ENCODE measurements at regions not wholly inside any gene's neighbourhood (a gene's known extent, or its start where the extent isn't known, plus 50 kb on each side); places are given as distances from the start of the nearest gene placed in this dataset.

DNA sequence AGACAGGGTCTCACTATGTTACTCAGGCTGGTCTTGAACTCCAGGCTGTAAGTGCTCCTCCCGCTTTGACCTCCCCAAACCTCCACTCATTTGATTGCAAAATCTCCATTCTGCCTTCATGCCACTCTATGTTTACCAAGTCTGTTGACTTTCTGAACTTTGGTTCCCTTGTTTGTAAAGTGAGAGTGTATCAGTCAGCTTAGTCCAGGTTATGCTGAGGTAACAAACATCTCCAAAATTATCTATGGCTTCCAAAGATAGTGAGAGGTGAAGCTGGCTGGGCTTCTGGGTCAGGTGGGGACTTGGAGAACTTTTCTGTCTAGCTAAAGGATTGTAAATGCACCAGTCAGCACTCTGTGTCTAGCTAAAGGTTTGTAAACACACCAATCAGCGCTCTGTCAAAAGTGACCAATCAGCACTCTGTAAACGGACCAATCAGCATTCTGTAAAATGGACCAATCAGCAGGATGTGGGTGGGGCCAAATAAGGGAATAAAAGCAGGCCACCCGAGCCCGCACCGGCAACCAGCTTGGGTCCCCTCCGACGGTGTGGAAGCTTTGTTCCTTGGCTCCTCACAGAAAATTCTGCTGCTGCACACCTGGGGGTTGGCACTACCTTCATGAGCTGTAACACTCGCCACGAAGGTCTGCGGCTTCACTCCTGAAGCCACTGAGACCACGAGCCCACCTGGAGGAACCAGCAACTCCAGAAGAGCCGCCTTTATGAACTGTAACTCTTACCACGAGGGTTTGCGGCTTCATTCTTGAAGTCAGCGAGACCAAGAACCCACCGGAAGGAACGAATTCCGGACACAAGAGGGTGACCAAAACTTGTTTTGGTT is 109.3 kb downstream of the MIAT start:
- peaks cover 0 to 6% (median 0%) of the 10 kb centered on the region in 5 donors for H3K4me1 ChIP-seq (ENCODE audit: control insufficient read depth in 5 of 5, insufficient read depth in 5 of 5, low read length in 5 of 5)
- no peaks in the 10 kb centered on the region for H3K27me3 ChIP-seq (ENCODE audit: control insufficient read depth in 3 of 3, insufficient read depth in 3 of 3, low read length in 2 of 3)
- TF ChIP-seq, protein P1, sequence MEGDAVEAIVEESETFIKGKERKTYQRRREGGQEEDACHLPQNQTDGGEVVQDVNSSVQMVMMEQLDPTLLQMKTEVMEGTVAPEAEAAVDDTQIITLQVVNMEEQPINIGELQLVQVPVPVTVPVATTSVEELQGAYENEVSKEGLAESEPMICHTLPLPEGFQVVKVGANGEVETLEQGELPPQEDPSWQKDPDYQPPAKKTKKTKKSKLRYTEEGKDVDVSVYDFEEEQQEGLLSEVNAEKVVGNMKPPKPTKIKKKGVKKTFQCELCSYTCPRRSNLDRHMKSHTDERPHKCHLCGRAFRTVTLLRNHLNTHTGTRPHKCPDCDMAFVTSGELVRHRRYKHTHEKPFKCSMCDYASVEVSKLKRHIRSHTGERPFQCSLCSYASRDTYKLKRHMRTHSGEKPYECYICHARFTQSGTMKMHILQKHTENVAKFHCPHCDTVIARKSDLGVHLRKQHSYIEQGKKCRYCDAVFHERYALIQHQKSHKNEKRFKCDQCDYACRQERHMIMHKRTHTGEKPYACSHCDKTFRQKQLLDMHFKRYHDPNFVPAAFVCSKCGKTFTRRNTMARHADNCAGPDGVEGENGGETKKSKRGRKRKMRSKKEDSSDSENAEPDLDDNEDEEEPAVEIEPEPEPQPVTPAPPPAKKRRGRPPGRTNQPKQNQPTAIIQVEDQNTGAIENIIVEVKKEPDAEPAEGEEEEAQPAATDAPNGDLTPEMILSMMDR (IDR thresholded peaks at IDR 0.05; ENCODE audit: control extremely low read depth, extremely low read depth) = no peak
- peaks cover 0 to 2% (median 0%) of the 10 kb centered on the region in 4 donors for H3K36me3 ChIP-seq (ENCODE audit: control insufficient read depth in 4 of 4, insufficient read depth in 4 of 4, low read length in 4 of 4)
- no peak overlapping the region for H3K27ac ChIP-seq (ENCODE audit: low read depth in 1 of 2, low read length in 1 of 2)
- no peak for DNase-seq
- no peaks in the 10 kb centered on the region for H3K9me3 ChIP-seq (ENCODE audit: control insufficient read depth in 4 of 4, insufficient read depth in 3 of 4, low read length in 3 of 4)
- H3K9ac ChIP-seq (ENCODE audit: insufficient read depth in 1 of 2, low read length in 2 of 2) = no peak overlapping the region
- 96 to 97% methylated on average over 19 of the region's 19 CpGs for WGBS, 2 donors
- ATAC-seq (ENCODE audit: insufficient read depth, low FRiP score) = no peak
- H3K4me3 ChIP-seq = no peak overlapping the region

GRCh38 chr22:26767351-26768155 is 110.2 kb downstream of the MIAT start:
- 91 to 92% methylated on average over 15 of the region's 15 CpGs for WGBS, 2 donors
- DNase-seq = peak in 1 of 3 donors; percentile 14

GRCh38 chr22:26768156-26768515 is 110.7 kb downstream of the MIAT start:
- WGBS, 2 donors = 93 to 94% methylated on average over 9 of the region's 9 CpGs
- Histone ChIP-seq H3K4me1 (ENCODE audit: control insufficient read depth in 5 of 5, insufficient read depth in 5 of 5, low read length in 5 of 5) (peaks cover 0 to 6% (median 0%) of the 10 kb centered on the region in 5 donors), H3K27ac (ENCODE audit: low read depth in 1 of 2, low read length in 1 of 2) (no peak overlapping the region), H3K36me3 (ENCODE audit: control insufficient read depth in 4 of 4, insufficient read depth in 4 of 4, low read length in 4 of 4) (peaks cover 0 to 2% (median 0%) of the 10 kb centered on the region in 4 donors), H3K9ac (ENCODE audit: insufficient read depth in 1 of 2, low read length in 2 of 2) (no peak overlapping the region), H3K9me3 (ENCODE audit: control insufficient read depth in 4 of 4, insufficient read depth in 3 of 4, low read length in 3 of 4) (no peaks in the 10 kb centered on the region), H3K27me3 (ENCODE audit: control insufficient read depth in 3 of 3, insufficient read depth in 3 of 3, low read length in 2 of 3) (no peaks in the 10 kb centered on the region), H3K4me3 (no peak overlapping the region)
- TF ChIP-seq, protein P1 (IDR thresholded peaks at IDR 0.05; ENCODE audit: control extremely low read depth, extremely low read depth) = no peak
- ATAC-seq (ENCODE audit: insufficient read depth, low FRiP score) (no peak), DNase-seq (peak in 1 of 3 donors; percentile 8)

More at GRCh38 chr22:26767351-26768155, 110.2 kb downstream of the MIAT start:
- Histone ChIP-seq H3K9ac (ENCODE audit: insufficient read depth in 1 of 2, low read length in 2 of 2) (no peak overlapping the region), H3K36me3 (ENCODE audit: control insufficient read depth in 4 of 4, insufficient read depth in 4 of 4, low read length in 4 of 4) (peaks cover 0 to 2% (median 0%) of the 10 kb centered on the region in 4 donors), H3K27me3 (ENCODE audit: control insufficient read depth in 3 of 3, insufficient read depth in 3 of 3, low read length in 2 of 3) (no peaks in the 10 kb centered on the region), H3K4me1 (ENCODE audit: control insufficient read depth in 5 of 5, insufficient read depth in 5 of 5, low read length in 5 of 5) (peaks cover 0 to 6% (median 0%) of the 10 kb centered on the region in 5 donors), H3K27ac (ENCODE audit: low read depth in 1 of 2, low read length in 1 of 2) (no peak overlapping the region), H3K4me3 (no peak overlapping the region), H3K9me3 (ENCODE audit: control insufficient read depth in 4 of 4, insufficient read depth in 3 of 4, low read length in 3 of 4) (no peaks in the 10 kb centered on the region)
- TF ChIP-seq, protein P1 (IDR thresholded peaks at IDR 0.05; ENCODE audit: control extremely low read depth, extremely low read depth) = no peak
- ATAC-seq (ENCODE audit: insufficient read depth, low FRiP score) = no peak

All from lung (tissue), 11 donors.